H9 (cell line): ENCODE measurements at regions not wholly inside any gene's neighbourhood (a gene's known extent, or its start where the extent isn't known, plus 50 kb on each side); places are given as distances from the start of the nearest gene placed in this dataset.

Experiments used
- DNase-seq: peaks from one replicate; pipeline ENCODE4 v3.0.0-alpha.2; 2017
- H2AFZ ChIP-seq: one replicate; pipeline ENCODE4 v1.6.1; 2013; ENCODE audit warnings: mild to moderate bottlenecking, low read length, control low read depth, moderate library complexity
- H2AK5ac ChIP-seq: 2 replicates; pipeline ENCODE4 v1.6.1; 2013; ENCODE audit warnings: low read length, control low read depth, mixed read lengths; ENCODE audit not compliant: insufficient read length
- H2BK120ac ChIP-seq: one replicate; pipeline ENCODE4 v1.6.1; 2013; ENCODE audit warnings: low read depth, mild to moderate bottlenecking, low read length, control low read depth, inconsistent platforms; ENCODE audit not compliant: poor library complexity, severe bottlenecking
- H2BK12ac ChIP-seq: 2 replicates; pipeline ENCODE4 v1.6.1; 2013; ENCODE audit warnings: low read length, control low read depth, mixed read lengths, low read depth; ENCODE audit not compliant: insufficient read length
- H2BK15ac ChIP-seq: 2 replicates; pipeline ENCODE4 v1.6.1; 2013; ENCODE audit warnings: low read depth, low read length, control low read depth
- H2BK20ac ChIP-seq: one replicate; pipeline ENCODE4 v1.6.1; 2013; ENCODE audit warnings: low read depth, mild to moderate bottlenecking, low read length, control low read depth, inconsistent platforms; ENCODE audit not compliant: poor library complexity, severe bottlenecking
- H2BK5ac ChIP-seq: 2 replicates; pipeline ENCODE4 v1.6.1; 2013; ENCODE audit warnings: low read length, control low read depth, mixed read lengths; ENCODE audit not compliant: insufficient read length
- H3K14ac ChIP-seq: 2 replicates; pipeline ENCODE4 v1.6.1; 2013; ENCODE audit warnings: low read length, control low read depth; ENCODE audit not compliant: insufficient read depth
- H3K18ac ChIP-seq: 2 replicates; pipeline ENCODE4 v1.6.1; 2013; ENCODE audit warnings: low read depth, mild to moderate bottlenecking, mixed read lengths, low read length, control low read depth; ENCODE audit not compliant: insufficient read length
- H3K23ac ChIP-seq: 2 replicates; pipeline ENCODE4 v1.6.1; 2013; ENCODE audit warnings: low read length, control low read depth, mixed read lengths, low read depth; ENCODE audit not compliant: insufficient read length
- H3K23me2 ChIP-seq: 2 replicates; pipeline ENCODE4 v1.6.1; 2013; ENCODE audit warnings: low read depth, mild to moderate bottlenecking, mixed read lengths, low read length, control low read depth; ENCODE audit not compliant: insufficient read length, poor library complexity, severe bottlenecking
- H3K27ac ChIP-seq: 2 replicates; pipeline ENCODE4 v1.5.1; 2013; ENCODE audit warnings: low read length, control low read depth, mixed read lengths, low read depth; ENCODE audit not compliant: insufficient read length
- H3K27me3 ChIP-seq: 2 replicates; pipeline ENCODE4 v1.6.1; 2013; ENCODE audit warnings: low read length, control low read depth, inconsistent platforms; ENCODE audit not compliant: insufficient read depth
- H3K4ac ChIP-seq: 2 replicates; pipeline ENCODE4 v1.6.1; 2013; ENCODE audit warnings: low read depth, mild to moderate bottlenecking, control low read depth, inconsistent platforms, low read length, moderate library complexity
- H3K4me1 ChIP-seq: 2 replicates; pipeline ENCODE4 v1.6.1; 2013; ENCODE audit warnings: low read length, control low read depth, inconsistent platforms; ENCODE audit not compliant: insufficient read depth
- H3K4me2 ChIP-seq: 2 replicates; pipeline ENCODE4 v1.6.1; 2013; ENCODE audit warnings: low read length, control low read depth, mixed read lengths; ENCODE audit not compliant: insufficient read length, insufficient read depth
- H3K56ac ChIP-seq: 2 replicates; pipeline ENCODE4 v1.6.1; 2013; ENCODE audit warnings: low read depth, mild to moderate bottlenecking, mixed read lengths, low read length, control low read depth; ENCODE audit not compliant: insufficient read length
- H3K79me1 ChIP-seq: 2 replicates; pipeline ENCODE4 v1.6.1; 2013; ENCODE audit warnings: low read depth, mild to moderate bottlenecking, moderate library complexity, low read length, control low read depth, inconsistent platforms; ENCODE audit not compliant: insufficient read depth, poor library complexity, severe bottlenecking
- H3K79me2 ChIP-seq: 2 replicates; pipeline ENCODE4 v1.6.1; 2013; ENCODE audit warnings: low read length, control low read depth, inconsistent platforms; ENCODE audit not compliant: insufficient read depth
- H3K9ac ChIP-seq: 2 replicates; pipeline ENCODE4 v1.6.1; 2013; ENCODE audit warnings: low read length, control low read depth, mixed read lengths; ENCODE audit not compliant: insufficient read length; ENCODE audit errors: extremely low read depth
- H3K9me3 ChIP-seq: one replicate; pipeline ENCODE4 v1.6.1; 2013; ENCODE audit warnings: low read depth, low read length, inconsistent platforms; ENCODE audit not compliant: control insufficient read depth
- H3T11ph ChIP-seq: one replicate; pipeline ENCODE4 v1.6.1; 2013; ENCODE audit warnings: mild to moderate bottlenecking, low read length, control low read depth, inconsistent platforms
- H4K20me1 ChIP-seq: one replicate; pipeline ENCODE4 v1.6.1; 2013; ENCODE audit not compliant: control insufficient read depth, insufficient read length, insufficient read depth
- H4K5ac ChIP-seq: 2 replicates; pipeline ENCODE4 v1.6.1; 2013; ENCODE audit warnings: low read depth, mild to moderate bottlenecking, mixed read lengths, low read length, control low read depth; ENCODE audit not compliant: insufficient read length
- H4K8ac ChIP-seq: replicated peaks from 2 replicates; pipeline ENCODE4 v1.6.1; 2013; ENCODE audit warnings: low read length, control low read depth, mixed read lengths, low read depth; ENCODE audit not compliant: insufficient read length
- H4K91ac ChIP-seq: 2 replicates; pipeline ENCODE4 v1.6.1; 2013; ENCODE audit warnings: low read depth, mild to moderate bottlenecking, moderate library complexity, mixed read lengths, low read length, control low read depth; ENCODE audit not compliant: insufficient read length
- H3K27ac Mint-ChIP-seq, 3 experiments: 2 replicates in 2 of 3; 3 replicates in 1 of 3; pipeline ENCODE4 v1.8.0; 2020 to 2021; ENCODE audit warnings: mixed read lengths in 3 of 3, mild to moderate bottlenecking in 1 of 3, moderate library complexity in 1 of 3
- H3K27me3 Mint-ChIP-seq: 2 replicates; pipeline ENCODE4 v1.8.0; 2021; ENCODE audit warnings: low read depth, mild to moderate bottlenecking, moderate library complexity, mixed read lengths
- H3K36me3 Mint-ChIP-seq, 3 experiments: 2 replicates in 2 of 3; 3 replicates in 1 of 3; pipeline ENCODE4 v1.8.0; 2020 to 2021; ENCODE audit warnings: low read depth in 3 of 3, mixed read lengths in 3 of 3; ENCODE audit not compliant: insufficient read depth in 1 of 3
- H3K4me1 Mint-ChIP-seq, 2 experiments: 2 replicates each; pipeline ENCODE4 v1.8.0; 2020; ENCODE audit warnings: mixed read lengths in 2 of 2
- H3K4me3 Mint-ChIP-seq, 2 experiments: 2 replicates in 1 of 2; 3 replicates in 1 of 2; pipeline ENCODE4 v1.8.0; 2020 to 2021; ENCODE audit warnings: mild to moderate bottlenecking in 2 of 2, mixed read lengths in 2 of 2, moderate library complexity in 1 of 2
- H3K9me3 Mint-ChIP-seq, 2 experiments: 2 replicates in 1 of 2; 3 replicates in 1 of 2; pipeline ENCODE4 v1.8.0; 2020; ENCODE audit warnings: mild to moderate bottlenecking in 2 of 2, mixed read lengths in 2 of 2, moderate library complexity in 1 of 2
- WGBS: extraction: QIAGEN DNeasy Blood & Tissue Kit; methylation state at CpG from one replicate; pipeline ENCODE4 v1.1.7; 2013; ENCODE audit warnings: missing lambda C conversion rate, low lambda C conversion rate, mixed read lengths; ENCODE audit not compliant: insufficient read length; ENCODE audit errors: extremely low coverage; 5-methylcytosine and 5-hydroxymethylcytosine counted together
- TF ChIP-seq, protein P1 (sequence below): fragments of 200-600 bp; sonication (generic); conservative IDR thresholded peaks from 3 replicates; pipeline ENCODE4 v1.8.0; 2021; ENCODE audit warnings: antibody characterized with exemption, mild to moderate bottlenecking

DNA sequence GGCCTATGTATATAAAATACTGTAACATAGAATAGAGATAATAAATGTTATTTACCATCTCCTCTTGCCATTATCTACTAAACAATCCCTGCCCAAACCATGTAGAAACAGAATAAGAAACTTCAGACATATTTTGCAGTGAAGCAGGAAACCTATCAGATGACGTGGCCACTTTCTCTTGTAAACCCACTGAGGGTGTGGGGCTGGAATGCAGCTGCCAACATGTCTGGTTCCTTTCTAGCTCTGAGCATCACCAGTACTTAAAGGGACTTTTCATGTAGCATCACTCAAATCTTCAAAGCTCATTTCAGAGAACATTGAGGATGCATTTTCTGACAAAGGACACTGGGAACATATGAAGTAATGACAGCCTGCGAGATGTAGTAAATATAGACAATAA, 251.8 kb downstream of the LPIN1 start:
- H3T11ph ChIP-seq, result no peak overlapping the region
- no peaks in the 10 kb centered on the region for H3K79me1 ChIP-seq
- no peak overlapping the region for H2BK20ac ChIP-seq
- H3K27ac ChIP-seq, result no peak overlapping the region
- no peaks in the 10 kb centered on the region for H3K23me2 ChIP-seq
- no peak overlapping the region for H3K27ac Mint-ChIP-seq
- no peak overlapping the region for H3K23ac ChIP-seq
- H3K36me3 Mint-ChIP-seq, result peaks cover 0 to 12% (median 6%) of the 10 kb centered on the region in 3 experiments; a peak in 5 of 7 replicates
- H4K5ac ChIP-seq, result no peak overlapping the region
- DNase-seq, result no peak
- no peaks in the 10 kb centered on the region for H3K9me3 ChIP-seq
- TF ChIP-seq, protein P1, sequence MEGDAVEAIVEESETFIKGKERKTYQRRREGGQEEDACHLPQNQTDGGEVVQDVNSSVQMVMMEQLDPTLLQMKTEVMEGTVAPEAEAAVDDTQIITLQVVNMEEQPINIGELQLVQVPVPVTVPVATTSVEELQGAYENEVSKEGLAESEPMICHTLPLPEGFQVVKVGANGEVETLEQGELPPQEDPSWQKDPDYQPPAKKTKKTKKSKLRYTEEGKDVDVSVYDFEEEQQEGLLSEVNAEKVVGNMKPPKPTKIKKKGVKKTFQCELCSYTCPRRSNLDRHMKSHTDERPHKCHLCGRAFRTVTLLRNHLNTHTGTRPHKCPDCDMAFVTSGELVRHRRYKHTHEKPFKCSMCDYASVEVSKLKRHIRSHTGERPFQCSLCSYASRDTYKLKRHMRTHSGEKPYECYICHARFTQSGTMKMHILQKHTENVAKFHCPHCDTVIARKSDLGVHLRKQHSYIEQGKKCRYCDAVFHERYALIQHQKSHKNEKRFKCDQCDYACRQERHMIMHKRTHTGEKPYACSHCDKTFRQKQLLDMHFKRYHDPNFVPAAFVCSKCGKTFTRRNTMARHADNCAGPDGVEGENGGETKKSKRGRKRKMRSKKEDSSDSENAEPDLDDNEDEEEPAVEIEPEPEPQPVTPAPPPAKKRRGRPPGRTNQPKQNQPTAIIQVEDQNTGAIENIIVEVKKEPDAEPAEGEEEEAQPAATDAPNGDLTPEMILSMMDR, result no peak
- H3K4me1 ChIP-seq, result no peaks in the 10 kb centered on the region
- peaks cover 6 to 16% of the 10 kb centered on the region in 2 experiments; a peak in 4 of 5 replicates for H3K9me3 Mint-ChIP-seq
- no peak overlapping the region for H3K4ac ChIP-seq
- no peak overlapping the region for H3K18ac ChIP-seq
- H3K9ac ChIP-seq, result no peak overlapping the region
- no peak overlapping the region for H3K56ac ChIP-seq
- H2BK5ac ChIP-seq, result no peak overlapping the region
- H3K4me1 Mint-ChIP-seq, result peaks cover 4 to 6% of the 10 kb centered on the region in 2 experiments
- no peaks in the 10 kb centered on the region for H4K20me1 ChIP-seq
- no peaks in the 10 kb centered on the region for H3K27me3 ChIP-seq
- H3K4me2 ChIP-seq, result no peak overlapping the region
- H2BK12ac ChIP-seq, result no peak overlapping the region
- no peak overlapping the region for H2BK15ac ChIP-seq
- H3K27me3 Mint-ChIP-seq, result no peaks in the 10 kb centered on the region
- H3K4me3 Mint-ChIP-seq, result no peak overlapping the region
- no peak overlapping the region for H2AK5ac ChIP-seq
- H2AFZ ChIP-seq, result no peak overlapping the region
- H4K91ac ChIP-seq, result no peak overlapping the region
- H4K8ac ChIP-seq, result no peak overlapping the region
- no peak overlapping the region for H2BK120ac ChIP-seq
- WGBS, result no CpG with 5 or more reads among the region's 2 CpGs
- no peak overlapping the region for H3K14ac ChIP-seq
- no peaks in the 10 kb centered on the region for H3K79me2 ChIP-seq
